GM18873 (cell line): ENCODE measurements at regions not wholly inside any gene's neighbourhood (a gene's known extent, or its start where the extent isn't known, plus 50 kb on each side); places are given as distances from the start of the nearest gene placed in this dataset.
"Not testable (repeated sequence)": the region's sequence is repeated elsewhere in the genome, so short reads cannot be mapped to it uniquely, and the experiment has no call there.

Source experiments
- ATAC-seq: cut with Tn5 transposase; IDR thresholded peaks from one replicate; pipeline ENCODE4 v1.9.1; 2021; ENCODE audit warnings: mild to moderate bottlenecking, moderate library complexity, moderate number of reproducible peaks; ENCODE audit not compliant: unreplicated experiment, low FRiP score

GRCh38 chr16:63388277-63388676, 1352.0 kb upstream of the CDH8 start:
- not testable (repeated sequence) for ATAC-seq

GRCh38 chr16:63385714-63386432, 1349.6 kb upstream of the CDH8 start:
- ATAC-seq, result no peak

- no peak for ATAC-seq
These were observed 1337.5 kb upstream of the CDH8 start for GRCh38 chr16:63373744-63374143.

GRCh38 chr16:63372815-63373214, 1336.6 kb upstream of the CDH8 start:
- ATAC-seq, result no peak

GRCh38 chr16:63372283-63372682, 1336.0 kb upstream of the CDH8 start:
- ATAC-seq, result no peak

- no peak for ATAC-seq
These were observed 1329.5 kb upstream of the CDH8 start for GRCh38 chr16:63365649-63366304.

GRCh38 chr16:63363738-63364137, 1327.5 kb upstream of the CDH8 start:
- ATAC-seq, result no peak

- peak; percentile 58 for ATAC-seq
These were observed 1324.9 kb upstream of the CDH8 start for GRCh38 chr16:63361032-63361624.

GRCh38 chr16:63349961-63350360, 1313.7 kb upstream of the CDH8 start:
- no peak for ATAC-seq

GRCh38 chr16:63346000-63346399, 1309.8 kb upstream of the CDH8 start:
- no peak for ATAC-seq

- ATAC-seq, result no peak
These were observed 1301.0 kb upstream of the CDH8 start for GRCh38 chr16:63337264-63337663.

- ATAC-seq, result no peak
These were observed 1294.9 kb upstream of the CDH8 start for GRCh38 chr16:63331111-63331510.

- no peak for ATAC-seq
These were observed 1290.6 kb upstream of the CDH8 start for GRCh38 chr16:63326736-63327339.

GRCh38 chr16:63323722-63324705, 1287.8 kb upstream of the CDH8 start:
- ATAC-seq, result no peak

- ATAC-seq, result no peak
These were observed 1286.8 kb upstream of the CDH8 start for GRCh38 chr16:63323055-63323454.

GRCh38 chr16:63315229-63315628, 1279.0 kb upstream of the CDH8 start:
- ATAC-seq, result no peak

GRCh38 chr16:63312346-63312745, 1276.1 kb upstream of the CDH8 start:
- ATAC-seq, result no peak

- ATAC-seq, result no peak
These were observed 1275.1 kb upstream of the CDH8 start for GRCh38 chr16:63311313-63311712.

- no peak for ATAC-seq
These were observed 1266.6 kb upstream of the CDH8 start for GRCh38 chr16:63302811-63303210.

- no peak for ATAC-seq
These were observed 1265.1 kb upstream of the CDH8 start for GRCh38 chr16:63301349-63301748.
